ENCODE measurements at regions not wholly inside any gene's neighbourhood (a gene's known extent, or its start where the extent isn't known, plus 50 kb on each side); places are given as distances from the start of the nearest gene placed in this dataset.
A peak's percentile ranks its signal among the peaks of the same experiment; 100 is the strongest.

GRCh38 chr14:34218881-34219280, 243.2 kb downstream of the SPTSSA start:
- DNase-seq (ENCODE audit: low read depth), result no peak

- no peak for DNase-seq (ENCODE audit: low read depth)
Measured at GRCh38 chr14:34214961-34215360, 247.1 kb downstream of the SPTSSA start.

GRCh38 chr14:34213332-34213731, 248.7 kb downstream of the SPTSSA start:
- DNase-seq (ENCODE audit: low read depth), result no peak

- DNase-seq (ENCODE audit: low read depth), result peak; percentile 43
Measured at GRCh38 chr14:34212172-34212929, 249.7 kb downstream of the SPTSSA start.

GRCh38 chr14:34211732-34212131, 250.3 kb downstream of the SPTSSA start:
- DNase-seq (ENCODE audit: low read depth), result peak; percentile 78

GRCh38 chr14:34208532-34208931, 253.5 kb downstream of the SPTSSA start:
- DNase-seq (ENCODE audit: low read depth), result no peak

- no peak for DNase-seq (ENCODE audit: low read depth)
Measured at GRCh38 chr14:34205799-34206198, 254.9 kb upstream of the EGLN3 start.

GRCh38 chr14:34204774-34205173, 253.9 kb upstream of the EGLN3 start:
- DNase-seq (ENCODE audit: low read depth), result no peak

- peak; percentile 32 for DNase-seq (ENCODE audit: low read depth)
Measured at GRCh38 chr14:34203251-34203722, 252.4 kb upstream of the EGLN3 start.

- DNase-seq (ENCODE audit: low read depth), result no peak
Measured at GRCh38 chr14:34201909-34202637, 251.2 kb upstream of the EGLN3 start.

- DNase-seq (ENCODE audit: low read depth), result peak; percentile 89
Measured at GRCh38 chr14:34199585-34199984, 248.7 kb upstream of the EGLN3 start.

GRCh38 chr14:34198096-34198495, 247.2 kb upstream of the EGLN3 start:
- no peak for DNase-seq (ENCODE audit: low read depth)

GRCh38 chr14:34195964-34196363, 245.1 kb upstream of the EGLN3 start:
- no peak for DNase-seq (ENCODE audit: low read depth)

- DNase-seq (ENCODE audit: low read depth), result no peak
Measured at GRCh38 chr14:34190717-34191116, 239.8 kb upstream of the EGLN3 start.

GRCh38 chr14:34189866-34190265, 239.0 kb upstream of the EGLN3 start:
- DNase-seq (ENCODE audit: low read depth), result no peak

- no peak for DNase-seq (ENCODE audit: low read depth)
Measured at GRCh38 chr14:34187519-34188044, 236.7 kb upstream of the EGLN3 start.

GRCh38 chr14:34187061-34187460, 236.2 kb upstream of the EGLN3 start:
- no peak for DNase-seq (ENCODE audit: low read depth)

GRCh38 chr14:34184126-34184525, 233.3 kb upstream of the EGLN3 start:
- DNase-seq (ENCODE audit: low read depth), result no peak

GRCh38 chr14:34183478-34183877, 232.6 kb upstream of the EGLN3 start:
- DNase-seq (ENCODE audit: low read depth), result no peak

GRCh38 chr14:34181338-34181737, 230.5 kb upstream of the EGLN3 start:
- DNase-seq (ENCODE audit: low read depth), result no peak

- DNase-seq (ENCODE audit: low read depth), result no peak
Measured at GRCh38 chr14:34180869-34181268, 230.0 kb upstream of the EGLN3 start.

GRCh38 chr14:34180434-34180833, 229.6 kb upstream of the EGLN3 start:
- DNase-seq (ENCODE audit: low read depth), result no peak

GRCh38 chr14:34179727-34180126, 228.9 kb upstream of the EGLN3 start:
- no peak for DNase-seq (ENCODE audit: low read depth)
